H1 (cell line): ENCODE measurements at regions not wholly inside any gene's neighbourhood (a gene's known extent, or its start where the extent isn't known, plus 50 kb on each side); places are given as distances from the start of the nearest gene placed in this dataset.

ENCODE experiments used
- GTF2F1 ChIP-seq: IDR thresholded peaks from 2 replicates; pipeline ENCODE4 v1.6.1; 2012; ENCODE audit warnings: low read depth, low read length, improper control_type of control experiment, borderline replicate concordance
- POLR2A ChIP-seq, 2 experiments: IDR thresholded peaks; 1 replicate in 1 of 2; 2 replicates in 1 of 2; pipeline ENCODE4 v1.6.1; 2011; ENCODE audit warnings: low read depth in 2 of 2, low read length in 2 of 2, mild to moderate bottlenecking in 2 of 2; ENCODE audit errors: control extremely low read depth in 1 of 2

DNA sequence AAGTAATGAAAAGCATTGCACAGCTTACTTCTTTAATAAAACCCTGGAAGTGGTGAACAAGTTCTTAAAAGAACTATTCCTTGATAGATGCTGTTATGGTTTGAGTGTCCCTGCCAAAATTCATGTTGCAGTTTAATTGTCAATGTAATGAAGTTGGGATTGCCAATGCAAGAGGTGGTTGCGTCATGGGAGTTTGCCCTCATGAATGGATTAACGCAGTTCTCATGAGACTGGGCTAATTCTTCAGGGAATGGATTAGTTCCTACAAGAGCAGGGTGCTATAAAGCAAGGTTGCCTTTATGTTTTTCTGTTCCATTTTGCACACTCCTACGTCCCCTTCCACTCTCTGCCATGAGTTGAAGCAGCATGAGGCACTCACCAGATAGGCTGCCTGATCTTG lies 446.7 kb upstream of the B3GALT2 start (continued):
- TF ChIP-seq GTF2F1 (no peak), POLR2A (IDR thresholded peaks at IDR 0.05; ENCODE audit: control extremely low read depth in 1 of 2, low read depth in 2 of 2, low read length in 2 of 2) (no peak)
